Activated T-helper 1 cell treated with anti-CD3 and anti-CD28 coated beads, Interleukin-12 subunit alpha, Interleukin-12 subunit beta, Interleukin-2, Interleukin-4 antibody, amounts not matched to agents 30 ng/mL and 10 ng/mL and 1 ng/mL, durations not matched to agents 14 hours and 24 hours and 36 hours (primary cell): ENCODE measurements at regions not wholly inside any gene's neighbourhood (a gene's known extent, or its start where the extent isn't known, plus 50 kb on each side); places are given as distances from the start of the nearest gene placed in this dataset.

ENCODE experiments used
- DNase-seq: peaks from one replicate; pipeline ENCODE4 v3.0.0; 2021; ENCODE audit warnings: low spot score
- H3K27ac Mint-ChIP-seq: one replicate; pipeline ENCODE4 v1.8.0; 2021; ENCODE audit warnings: mild to moderate bottlenecking, mixed read lengths
- H3K27me3 Mint-ChIP-seq: one replicate; pipeline ENCODE4 v1.8.0; 2022; ENCODE audit warnings: mild to moderate bottlenecking, moderate library complexity, mixed read lengths; ENCODE audit not compliant: insufficient read depth
- H3K36me3 Mint-ChIP-seq: one replicate; pipeline ENCODE4 v1.8.0; 2021; ENCODE audit warnings: low read depth, mixed read lengths
- H3K4me1 Mint-ChIP-seq: one replicate; pipeline ENCODE4 v1.8.0; 2021; ENCODE audit warnings: low read depth, mixed read lengths
- H3K4me3 Mint-ChIP-seq: one replicate; pipeline ENCODE4 v1.8.0; 2021; ENCODE audit warnings: mild to moderate bottlenecking, moderate library complexity, mixed read lengths
- H3K9me3 Mint-ChIP-seq: one replicate; pipeline ENCODE4 v1.8.0; 2021; ENCODE audit warnings: mixed read lengths
- intact Hi-C: fragments of 100-400 bp; cut with micrococcal nuclease; formaldehyde crosslinking; loops from one replicate; pipeline ENCODE4 v1.15.1; 2024

- H3K4me1 Mint-ChIP-seq = peaks cover 7% of the 10 kb centered on the region
- H3K27ac Mint-ChIP-seq = no peak overlapping the region
- peaks cover 1% of the 10 kb centered on the region for H3K36me3 Mint-ChIP-seq
- H3K27me3 Mint-ChIP-seq = peaks cover 4% of the 10 kb centered on the region
- intact Hi-C loops = no loop called here
- H3K9me3 Mint-ChIP-seq = peaks cover 11% of the 10 kb centered on the region
- H3K4me3 Mint-ChIP-seq = no peak overlapping the region
- DNase-seq = no peak
Measured at GRCh38 chr14:66056268-66056907, 429.8 kb upstream of the CCDC196 start.

- Mint-ChIP-seq H3K4me1 (peaks cover 7% of the 10 kb centered on the region), H3K4me3 (no peak overlapping the region), H3K9me3 (peaks cover 11% of the 10 kb centered on the region), H3K36me3 (peaks cover 1% of the 10 kb centered on the region), H3K27me3 (peaks cover 4% of the 10 kb centered on the region), H3K27ac (no peak overlapping the region)
- intact Hi-C loops = no loop called here
- no peak for DNase-seq
Measured at GRCh38 chr14:66056926-66057552, 429.1 kb upstream of the CCDC196 start.

GRCh38 chr14:66065188-66065587 is 421.0 kb upstream of the CCDC196 start:
- DNase-seq = no peak
- intact Hi-C loops = loop anchor here (10.0 kb wide), 1 partner anchor 240 kb away; no protein-coding TSS in a partner anchor
- H3K27me3 Mint-ChIP-seq = peaks cover 10% of the 10 kb centered on the region
- H3K4me3 Mint-ChIP-seq = no peak overlapping the region
- peaks cover 4% of the 10 kb centered on the region for H3K9me3 Mint-ChIP-seq
- H3K36me3 Mint-ChIP-seq = no peaks in the 10 kb centered on the region
- H3K4me1 Mint-ChIP-seq = peaks cover 6% of the 10 kb centered on the region
- H3K27ac Mint-ChIP-seq = no peak overlapping the region

- Mint-ChIP-seq H3K4me3 (no peak overlapping the region), H3K4me1 (peaks cover 13% of the 10 kb centered on the region), H3K27me3 (peaks cover 16% of the 10 kb centered on the region), H3K27ac (no peak overlapping the region), H3K36me3 (no peaks in the 10 kb centered on the region), H3K9me3 (no peaks in the 10 kb centered on the region)
- intact Hi-C loops = loop anchor here (10.0 kb wide), 1 partner anchor 242 kb away; no protein-coding TSS in a partner anchor
- DNase-seq = no peak
Measured at GRCh38 chr14:66066981-66067776, 419.0 kb upstream of the CCDC196 start.

- Mint-ChIP-seq H3K4me3 (no peak overlapping the region), H3K27me3 (peaks cover 16% of the 10 kb centered on the region), H3K36me3 (no peaks in the 10 kb centered on the region), H3K4me1 (peaks cover 13% of the 10 kb centered on the region), H3K9me3 (no peaks in the 10 kb centered on the region), H3K27ac (no peak overlapping the region)
- DNase-seq = no peak
- intact Hi-C loops = loop anchor here (10.0 kb wide), 1 partner anchor 244 kb away; no protein-coding TSS in a partner anchor
Measured at GRCh38 chr14:66069036-66069435, 417.1 kb upstream of the CCDC196 start.

GRCh38 chr14:66069830-66070541 is 416.2 kb upstream of the CCDC196 start:
- Mint-ChIP-seq H3K9me3 (no peaks in the 10 kb centered on the region), H3K27me3 (peaks cover 16% of the 10 kb centered on the region), H3K27ac (no peak overlapping the region), H3K4me1 (peaks cover 13% of the 10 kb centered on the region), H3K4me3 (no peak overlapping the region), H3K36me3 (no peaks in the 10 kb centered on the region)
- intact Hi-C loops = loop anchor here (1.0 to 10.0 kb wide), 5 partner anchors 110 to 906 kb away; partner anchors contain the start of gene FUT8
- no peak for DNase-seq

- Mint-ChIP-seq H3K27ac (no peak overlapping the region), H3K4me1 (peaks cover 13% of the 10 kb centered on the region), H3K4me3 (no peak overlapping the region), H3K9me3 (no peaks in the 10 kb centered on the region), H3K36me3 (no peaks in the 10 kb centered on the region), H3K27me3 (peaks cover 16% of the 10 kb centered on the region)
- peak; percentile 48 for DNase-seq
- intact Hi-C loops = loop anchor here (1.0 kb wide), 4 partner anchors 110 to 906 kb away; partner anchors contain the start of gene FUT8
Measured at GRCh38 chr14:66070542-66071319, 415.4 kb upstream of the CCDC196 start.

- Mint-ChIP-seq H3K27ac (no peak overlapping the region), H3K4me3 (no peak overlapping the region)
- intact Hi-C loops = no loop called here
Measured at GRCh38 chr14:66072190-66073084, 413.7 kb upstream of the CCDC196 start.

GRCh38 chr14:66074537-66074936 is 411.6 kb upstream of the CCDC196 start:
- no peak for DNase-seq
- Mint-ChIP-seq H3K4me1 (peaks cover 8% of the 10 kb centered on the region), H3K27ac (no peak overlapping the region), H3K36me3 (no peaks in the 10 kb centered on the region), H3K4me3 (no peak overlapping the region), H3K9me3 (no peaks in the 10 kb centered on the region), H3K27me3 (peaks cover 12% of the 10 kb centered on the region)
- intact Hi-C loops = no loop called here

More at GRCh38 chr14:66072190-66073084, 413.7 kb upstream of the CCDC196 start:
- H3K36me3 Mint-ChIP-seq = no peaks in the 10 kb centered on the region
- DNase-seq = no peak
- peaks cover 13% of the 10 kb centered on the region for H3K4me1 Mint-ChIP-seq
- no peaks in the 10 kb centered on the region for H3K9me3 Mint-ChIP-seq
- H3K27me3 Mint-ChIP-seq = peaks cover 16% of the 10 kb centered on the region

- peaks cover 3% of the 10 kb centered on the region for H3K27me3 Mint-ChIP-seq
- H3K4me1 Mint-ChIP-seq = no peaks in the 10 kb centered on the region
- H3K9me3 Mint-ChIP-seq = no peaks in the 10 kb centered on the region
- H3K36me3 Mint-ChIP-seq = no peaks in the 10 kb centered on the region
- intact Hi-C loops = no loop called here
- DNase-seq = no peak
- H3K27ac Mint-ChIP-seq = no peak overlapping the region
- no peak overlapping the region for H3K4me3 Mint-ChIP-seq
Measured at GRCh38 chr14:66076176-66076575, 410.0 kb upstream of the CCDC196 start.

GRCh38 chr14:66078006-66078405 is 408.2 kb upstream of the CCDC196 start:
- Mint-ChIP-seq H3K27ac (no peak overlapping the region), H3K36me3 (no peaks in the 10 kb centered on the region), H3K9me3 (no peaks in the 10 kb centered on the region), H3K27me3 (peaks cover 8% of the 10 kb centered on the region), H3K4me1 (no peaks in the 10 kb centered on the region), H3K4me3 (no peak overlapping the region)
- intact Hi-C loops = no loop called here
- DNase-seq = no peak
